ENCODE measurements at regions not wholly inside any gene's neighbourhood (a gene's known extent, or its start where the extent isn't known, plus 50 kb on each side); places are given as distances from the start of the nearest gene placed in this dataset.

DNA sequence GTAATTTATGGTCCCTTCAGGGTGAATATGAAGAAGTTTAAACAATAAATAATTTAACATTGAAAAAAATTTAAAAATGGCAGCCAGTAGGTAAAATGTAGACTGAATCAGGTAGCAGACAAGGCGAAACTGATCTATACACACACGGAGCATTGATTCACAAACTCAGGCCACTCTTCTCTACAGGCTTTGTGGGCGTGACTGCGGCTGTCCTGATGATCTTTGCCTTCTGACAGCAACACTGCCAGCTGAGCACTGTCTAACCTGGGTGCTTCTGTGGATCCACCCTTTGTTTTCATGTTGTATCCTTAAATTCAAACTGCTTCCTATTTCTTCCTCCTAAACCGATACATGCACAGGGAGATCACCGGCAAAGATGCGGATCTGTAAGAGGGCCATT lies 315.4 kb upstream of the ADCY2 start:
- TF ChIP-seq, protein P1, sequence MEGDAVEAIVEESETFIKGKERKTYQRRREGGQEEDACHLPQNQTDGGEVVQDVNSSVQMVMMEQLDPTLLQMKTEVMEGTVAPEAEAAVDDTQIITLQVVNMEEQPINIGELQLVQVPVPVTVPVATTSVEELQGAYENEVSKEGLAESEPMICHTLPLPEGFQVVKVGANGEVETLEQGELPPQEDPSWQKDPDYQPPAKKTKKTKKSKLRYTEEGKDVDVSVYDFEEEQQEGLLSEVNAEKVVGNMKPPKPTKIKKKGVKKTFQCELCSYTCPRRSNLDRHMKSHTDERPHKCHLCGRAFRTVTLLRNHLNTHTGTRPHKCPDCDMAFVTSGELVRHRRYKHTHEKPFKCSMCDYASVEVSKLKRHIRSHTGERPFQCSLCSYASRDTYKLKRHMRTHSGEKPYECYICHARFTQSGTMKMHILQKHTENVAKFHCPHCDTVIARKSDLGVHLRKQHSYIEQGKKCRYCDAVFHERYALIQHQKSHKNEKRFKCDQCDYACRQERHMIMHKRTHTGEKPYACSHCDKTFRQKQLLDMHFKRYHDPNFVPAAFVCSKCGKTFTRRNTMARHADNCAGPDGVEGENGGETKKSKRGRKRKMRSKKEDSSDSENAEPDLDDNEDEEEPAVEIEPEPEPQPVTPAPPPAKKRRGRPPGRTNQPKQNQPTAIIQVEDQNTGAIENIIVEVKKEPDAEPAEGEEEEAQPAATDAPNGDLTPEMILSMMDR (IDR thresholded peaks at IDR 0.05; ENCODE audit: control insufficient read depth, insufficient read depth, low read depth, low read length, missing control alignments) = no peak
- DNase-seq (ENCODE audit: low read depth) = no peak
- H3K4me3 ChIP-seq (ENCODE audit: control insufficient read depth, low read depth, low read length) = no peak overlapping the region

DNA sequence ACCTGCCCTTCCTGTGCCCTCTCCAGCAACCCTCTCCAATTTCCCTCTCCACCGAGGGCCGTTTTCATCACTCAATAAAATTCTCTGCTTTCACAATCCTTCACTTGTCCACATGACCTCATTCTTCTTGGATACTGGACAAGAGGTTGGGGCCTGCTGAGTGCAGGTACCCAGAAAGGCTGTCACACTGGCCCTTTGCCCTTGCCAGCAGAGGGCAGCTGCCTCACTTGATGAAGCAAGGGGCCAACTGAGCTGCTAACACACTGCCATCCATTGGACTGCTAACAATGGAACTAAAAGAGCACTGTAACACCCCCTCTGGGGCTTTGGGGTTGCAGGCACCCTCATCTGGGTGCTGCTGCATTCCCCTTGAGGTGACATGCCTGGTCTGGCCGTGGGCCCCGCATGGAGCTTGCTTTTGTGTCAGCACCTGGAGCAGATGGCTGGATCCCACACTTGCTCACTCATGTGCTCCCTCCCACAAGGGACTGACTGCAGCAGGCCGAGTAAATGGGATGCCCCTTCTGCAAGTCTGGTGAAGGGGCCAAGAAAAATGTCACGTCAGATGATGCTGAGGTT lies 308.1 kb upstream of the ADCY2 start:
- no peak overlapping the region for H3K4me3 ChIP-seq (ENCODE audit: control insufficient read depth, low read depth, low read length)
- DNase-seq (ENCODE audit: low read depth) = no peak
- TF ChIP-seq, protein P1 (IDR thresholded peaks at IDR 0.05; ENCODE audit: control insufficient read depth, insufficient read depth, low read depth, low read length, missing control alignments) = no peak

DNA sequence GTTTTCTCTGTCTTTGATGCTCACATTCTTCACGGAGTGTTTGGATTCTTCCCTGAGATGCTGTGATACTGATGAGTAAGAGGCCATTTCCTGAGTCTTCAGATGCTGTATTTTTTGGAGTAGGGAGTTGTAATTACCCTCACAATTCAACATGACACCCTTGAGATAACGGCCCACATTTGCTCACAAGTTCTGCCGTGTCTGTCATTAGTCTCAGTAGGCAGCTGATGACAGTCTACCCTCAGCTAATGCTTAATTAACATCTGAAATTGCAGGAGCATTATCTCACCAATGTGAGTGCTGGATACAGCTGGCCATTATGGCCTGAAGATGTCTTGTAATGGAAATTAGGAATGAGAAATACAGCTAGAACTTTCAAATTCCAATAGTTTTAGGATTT lies 307.1 kb upstream of the ADCY2 start:
- no peak for DNase-seq (ENCODE audit: low read depth)
- no peak overlapping the region for H3K4me3 ChIP-seq (ENCODE audit: control insufficient read depth, low read depth, low read length)
- TF ChIP-seq, protein P1 (IDR thresholded peaks at IDR 0.05; ENCODE audit: control insufficient read depth, insufficient read depth, low read depth, low read length, missing control alignments) = no peak

DNA sequence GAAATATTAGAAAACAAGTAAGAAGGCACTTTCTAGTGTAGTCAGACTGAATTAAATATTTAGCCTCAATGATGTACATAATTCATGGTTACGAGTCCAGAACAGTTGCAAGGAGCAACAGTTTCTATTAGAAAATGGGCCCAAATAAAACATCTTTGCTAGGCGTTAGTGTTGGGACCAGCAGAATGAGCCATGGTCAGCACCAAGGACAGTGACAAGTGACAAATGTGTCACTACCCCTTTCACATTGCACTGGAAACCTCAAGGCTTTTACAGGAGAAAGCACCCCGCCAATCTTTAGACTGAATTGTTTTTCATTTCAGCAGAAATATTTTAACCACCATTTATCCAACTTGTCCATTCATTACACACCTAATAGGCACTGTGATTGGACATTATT lies 301.3 kb upstream of the ADCY2 start:
- H3K4me3 ChIP-seq (ENCODE audit: control insufficient read depth, low read depth, low read length) = no peak overlapping the region
- TF ChIP-seq, protein P1 (IDR thresholded peaks at IDR 0.05; ENCODE audit: control insufficient read depth, insufficient read depth, low read depth, low read length, missing control alignments) = no peak
- no peak for DNase-seq (ENCODE audit: low read depth)

DNA sequence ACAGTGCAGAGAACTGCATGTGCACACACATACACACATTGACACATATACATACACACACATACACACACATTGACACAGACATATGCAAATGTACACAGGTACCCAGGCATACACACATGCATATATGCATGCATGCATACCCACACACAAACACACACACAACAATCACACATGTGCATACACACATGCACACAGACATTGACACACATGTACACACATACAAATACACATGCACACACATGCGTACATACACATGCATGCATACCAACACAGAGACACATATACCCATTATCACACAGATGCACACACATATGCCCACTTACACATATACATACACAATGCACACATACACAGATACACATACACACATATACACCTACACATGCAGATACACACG lies 299.6 kb upstream of the ADCY2 start:
- DNase-seq (ENCODE audit: low read depth) = no peak
- TF ChIP-seq, protein P1 (IDR thresholded peaks at IDR 0.05; ENCODE audit: control insufficient read depth, insufficient read depth, low read depth, low read length, missing control alignments) = no peak

GRCh38 chr5:7105358-7105757 lies 290.6 kb upstream of the ADCY2 start:
- DNase-seq (ENCODE audit: low read depth) = no peak
- TF ChIP-seq, protein P1 (IDR thresholded peaks at IDR 0.05; ENCODE audit: control insufficient read depth, insufficient read depth, low read depth, low read length, missing control alignments) = no peak
- H3K4me3 ChIP-seq (ENCODE audit: control insufficient read depth, low read depth, low read length) = no peak overlapping the region

More for the DNA sequence above, 299.6 kb upstream of the ADCY2 start:
- H3K4me3 ChIP-seq (ENCODE audit: control insufficient read depth, low read depth, low read length) = no peak overlapping the region

DNA sequence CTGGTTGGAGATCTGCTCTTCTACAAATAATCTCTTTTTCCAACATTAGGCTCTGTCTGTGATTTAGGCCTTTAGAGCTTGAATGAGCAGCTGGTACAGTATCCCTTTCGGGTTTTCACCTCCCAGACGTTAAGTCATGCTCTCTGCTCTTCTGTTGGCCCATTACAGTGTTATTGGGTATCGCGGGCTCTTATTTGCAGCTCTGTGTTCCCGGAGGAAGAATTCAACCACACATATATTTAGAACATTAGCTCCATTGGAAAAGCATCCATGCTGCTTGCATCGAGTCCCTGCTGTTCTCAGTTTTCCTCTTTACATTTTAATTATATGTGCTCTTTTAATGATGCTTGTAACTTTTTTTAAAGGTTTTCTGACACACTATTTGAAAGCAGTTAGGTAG lies 278.0 kb upstream of the ADCY2 start:
- DNase-seq (ENCODE audit: low read depth) = no peak
- TF ChIP-seq, protein P1 (IDR thresholded peaks at IDR 0.05; ENCODE audit: control insufficient read depth, insufficient read depth, low read depth, low read length, missing control alignments) = no peak
- no peak overlapping the region for H3K4me3 ChIP-seq (ENCODE audit: control insufficient read depth, low read depth, low read length)

Measured in AG09309 (cell line).